A673 (cell line): ENCODE measurements at regions not wholly inside any gene's neighbourhood (a gene's known extent, or its start where the extent isn't known, plus 50 kb on each side); places are given as distances from the start of the nearest gene placed in this dataset.

Experiments used
- EZH2 ChIP-seq: fragments of 200-600 bp; sonication (generic); IDR thresholded peaks from 2 replicates; pipeline ENCODE4 v1.6.1; 2017; ENCODE audit warnings: borderline replicate concordance, low read depth, mild to moderate bottlenecking, mixed read lengths, antibody characterized with exemption, low read length; ENCODE audit not compliant: poor library complexity, severe bottlenecking
- TF ChIP-seq, protein P1 (sequence below): fragments of 300-800, 200-600 bp; sonication (generic); conservative IDR thresholded peaks from 2 replicates; pipeline ENCODE4 v1.5.1; 2017; ENCODE audit warnings: low read depth, mild to moderate bottlenecking, antibody characterized with exemption, low read length, moderate library complexity, mixed read lengths

DNA sequence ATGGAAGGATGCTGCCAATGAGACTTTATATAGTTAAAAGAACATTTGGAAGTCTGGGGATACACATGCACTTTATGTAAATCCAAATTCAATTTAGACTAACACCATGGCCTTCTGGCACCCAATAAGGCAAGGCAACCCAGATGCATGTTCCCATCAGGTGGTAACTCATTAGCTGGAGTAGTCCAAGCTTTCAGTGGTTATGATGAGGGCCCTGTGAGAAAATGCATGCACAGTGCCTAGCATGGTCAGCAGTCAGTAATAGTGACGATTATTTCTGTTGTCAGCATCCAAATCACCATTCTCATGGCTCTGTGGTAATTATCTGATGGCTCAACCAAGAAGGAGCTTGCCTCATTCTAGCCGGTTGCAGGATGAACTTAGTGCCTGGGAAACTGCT lies 70.3 kb upstream of the CTLA4 start:
- TF ChIP-seq, protein P1, sequence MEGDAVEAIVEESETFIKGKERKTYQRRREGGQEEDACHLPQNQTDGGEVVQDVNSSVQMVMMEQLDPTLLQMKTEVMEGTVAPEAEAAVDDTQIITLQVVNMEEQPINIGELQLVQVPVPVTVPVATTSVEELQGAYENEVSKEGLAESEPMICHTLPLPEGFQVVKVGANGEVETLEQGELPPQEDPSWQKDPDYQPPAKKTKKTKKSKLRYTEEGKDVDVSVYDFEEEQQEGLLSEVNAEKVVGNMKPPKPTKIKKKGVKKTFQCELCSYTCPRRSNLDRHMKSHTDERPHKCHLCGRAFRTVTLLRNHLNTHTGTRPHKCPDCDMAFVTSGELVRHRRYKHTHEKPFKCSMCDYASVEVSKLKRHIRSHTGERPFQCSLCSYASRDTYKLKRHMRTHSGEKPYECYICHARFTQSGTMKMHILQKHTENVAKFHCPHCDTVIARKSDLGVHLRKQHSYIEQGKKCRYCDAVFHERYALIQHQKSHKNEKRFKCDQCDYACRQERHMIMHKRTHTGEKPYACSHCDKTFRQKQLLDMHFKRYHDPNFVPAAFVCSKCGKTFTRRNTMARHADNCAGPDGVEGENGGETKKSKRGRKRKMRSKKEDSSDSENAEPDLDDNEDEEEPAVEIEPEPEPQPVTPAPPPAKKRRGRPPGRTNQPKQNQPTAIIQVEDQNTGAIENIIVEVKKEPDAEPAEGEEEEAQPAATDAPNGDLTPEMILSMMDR, result no peak
- no peak for TF ChIP-seq EZH2
